WTC11 (cell line): ENCODE measurements at regions not wholly inside any gene's neighbourhood (a gene's known extent, or its start where the extent isn't known, plus 50 kb on each side); places are given as distances from the start of the nearest gene placed in this dataset.

ENCODE experiments used
- CREB1 ChIP-seq: sonication (generic); formaldehyde crosslinking; IDR thresholded peaks from 2 replicates; pipeline ENCODE4 v1.8.0; 2023; ENCODE audit warnings: mild to moderate bottlenecking, missing genetic modification reagents
- GRHL2 ChIP-seq: fragments of 250-450 bp; sonication (Bioruptor Pico); IDR thresholded peaks from 2 replicates; pipeline ENCODE4 v1.8.0; 2022; ENCODE audit warnings: mild to moderate bottlenecking, moderate library complexity; ENCODE audit not compliant: insufficient replicate concordance, severe bottlenecking
- NR3C1 ChIP-seq: sonication (generic); formaldehyde crosslinking; conservative IDR thresholded peaks from 2 replicates; pipeline ENCODE4 v1.8.1; 2023; ENCODE audit warnings: low read depth, mild to moderate bottlenecking, missing genetic modification reagents
- SOX15 ChIP-seq: fragments of 250-450 bp; sonication (Bioruptor Pico); IDR thresholded peaks from 2 replicates; pipeline ENCODE4 v1.9.0; 2021; ENCODE audit warnings: mild to moderate bottlenecking
- TCF7 ChIP-seq: sonication (generic); formaldehyde crosslinking; IDR thresholded peaks from 2 replicates; pipeline ENCODE4 v1.8.0; 2022; ENCODE audit warnings: mild to moderate bottlenecking, low read depth, missing genetic modification reagents, moderate library complexity
- ZNF138 ChIP-seq: sonication (generic); formaldehyde crosslinking; conservative IDR thresholded peaks from 2 replicates; pipeline ENCODE4 v1.8.1; 2022; ENCODE audit warnings: mild to moderate bottlenecking, moderate library complexity, missing genetic modification reagents
- TF ChIP-seq, protein P1 (sequence below): fragments of 200-600 bp; IDR thresholded peaks from 2 replicates; pipeline ENCODE4 v1.8.0; 2022; ENCODE audit warnings: antibody characterized with exemption
- TF ChIP-seq, protein P2 (sequence below): sonication (generic); formaldehyde crosslinking; conservative IDR thresholded peaks from 2 replicates; pipeline ENCODE4 v1.8.1; 2022; ENCODE audit warnings: mild to moderate bottlenecking, missing genetic modification reagents
- TF ChIP-seq, protein P3 (sequence below): fragments of 250-450 bp; sonication (Bioruptor Pico); IDR thresholded peaks from 2 replicates; pipeline ENCODE4 v1.9.0; 2021; ENCODE audit warnings: mild to moderate bottlenecking, borderline replicate concordance
- TF ChIP-seq, protein P4 (sequence below): sonication (generic); formaldehyde crosslinking; IDR thresholded peaks from 2 replicates; pipeline ENCODE4 v1.8.0; 2022; ENCODE audit warnings: mild to moderate bottlenecking, missing genetic modification reagents
- TF ChIP-seq, protein P5 (sequence below): sonication (generic); formaldehyde crosslinking; IDR thresholded peaks from 2 replicates; pipeline ENCODE4 v1.8.1; 2022; ENCODE audit warnings: low read depth, missing genetic modification reagents, borderline replicate concordance
- TF ChIP-seq, protein P6 (sequence below): sonication (generic); formaldehyde crosslinking; IDR thresholded peaks from 2 replicates; pipeline ENCODE4 v1.8.1; 2022; ENCODE audit warnings: mild to moderate bottlenecking, moderate library complexity, missing genetic modification reagents
- TF ChIP-seq, protein P7 (sequence below): fragments of 250-450 bp; sonication (Bioruptor Pico); IDR thresholded peaks from 2 replicates; pipeline ENCODE4 v1.9.0; 2021; ENCODE audit warnings: mild to moderate bottlenecking

DNA sequence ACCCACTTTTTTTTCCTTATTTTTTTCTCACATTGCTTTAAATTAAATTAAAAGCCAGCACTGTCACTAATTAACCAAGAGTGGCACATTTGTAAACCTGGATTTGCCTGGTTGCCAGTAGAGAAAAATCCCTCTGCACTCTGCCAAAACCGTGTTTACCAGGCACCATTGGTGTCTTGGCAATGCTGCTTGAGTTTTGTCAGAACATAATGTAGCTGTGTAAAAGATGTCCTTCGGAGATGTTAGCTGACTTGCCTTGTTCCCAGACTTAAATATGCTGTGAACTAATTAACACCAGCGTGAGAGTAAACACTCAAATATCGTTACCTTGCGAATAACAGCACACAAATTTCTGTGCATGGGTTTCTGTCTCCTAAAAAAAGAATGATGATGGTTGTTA is 694.9 kb upstream of the ID4 start:
- TF ChIP-seq, protein P1, sequence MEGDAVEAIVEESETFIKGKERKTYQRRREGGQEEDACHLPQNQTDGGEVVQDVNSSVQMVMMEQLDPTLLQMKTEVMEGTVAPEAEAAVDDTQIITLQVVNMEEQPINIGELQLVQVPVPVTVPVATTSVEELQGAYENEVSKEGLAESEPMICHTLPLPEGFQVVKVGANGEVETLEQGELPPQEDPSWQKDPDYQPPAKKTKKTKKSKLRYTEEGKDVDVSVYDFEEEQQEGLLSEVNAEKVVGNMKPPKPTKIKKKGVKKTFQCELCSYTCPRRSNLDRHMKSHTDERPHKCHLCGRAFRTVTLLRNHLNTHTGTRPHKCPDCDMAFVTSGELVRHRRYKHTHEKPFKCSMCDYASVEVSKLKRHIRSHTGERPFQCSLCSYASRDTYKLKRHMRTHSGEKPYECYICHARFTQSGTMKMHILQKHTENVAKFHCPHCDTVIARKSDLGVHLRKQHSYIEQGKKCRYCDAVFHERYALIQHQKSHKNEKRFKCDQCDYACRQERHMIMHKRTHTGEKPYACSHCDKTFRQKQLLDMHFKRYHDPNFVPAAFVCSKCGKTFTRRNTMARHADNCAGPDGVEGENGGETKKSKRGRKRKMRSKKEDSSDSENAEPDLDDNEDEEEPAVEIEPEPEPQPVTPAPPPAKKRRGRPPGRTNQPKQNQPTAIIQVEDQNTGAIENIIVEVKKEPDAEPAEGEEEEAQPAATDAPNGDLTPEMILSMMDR = no peak
- TF ChIP-seq, protein P2, sequence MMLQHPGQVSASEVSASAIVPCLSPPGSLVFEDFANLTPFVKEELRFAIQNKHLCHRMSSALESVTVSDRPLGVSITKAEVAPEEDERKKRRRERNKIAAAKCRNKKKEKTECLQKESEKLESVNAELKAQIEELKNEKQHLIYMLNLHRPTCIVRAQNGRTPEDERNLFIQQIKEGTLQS (CRISPR knock-in tag) = no peak
- TF ChIP-seq, protein P3, sequence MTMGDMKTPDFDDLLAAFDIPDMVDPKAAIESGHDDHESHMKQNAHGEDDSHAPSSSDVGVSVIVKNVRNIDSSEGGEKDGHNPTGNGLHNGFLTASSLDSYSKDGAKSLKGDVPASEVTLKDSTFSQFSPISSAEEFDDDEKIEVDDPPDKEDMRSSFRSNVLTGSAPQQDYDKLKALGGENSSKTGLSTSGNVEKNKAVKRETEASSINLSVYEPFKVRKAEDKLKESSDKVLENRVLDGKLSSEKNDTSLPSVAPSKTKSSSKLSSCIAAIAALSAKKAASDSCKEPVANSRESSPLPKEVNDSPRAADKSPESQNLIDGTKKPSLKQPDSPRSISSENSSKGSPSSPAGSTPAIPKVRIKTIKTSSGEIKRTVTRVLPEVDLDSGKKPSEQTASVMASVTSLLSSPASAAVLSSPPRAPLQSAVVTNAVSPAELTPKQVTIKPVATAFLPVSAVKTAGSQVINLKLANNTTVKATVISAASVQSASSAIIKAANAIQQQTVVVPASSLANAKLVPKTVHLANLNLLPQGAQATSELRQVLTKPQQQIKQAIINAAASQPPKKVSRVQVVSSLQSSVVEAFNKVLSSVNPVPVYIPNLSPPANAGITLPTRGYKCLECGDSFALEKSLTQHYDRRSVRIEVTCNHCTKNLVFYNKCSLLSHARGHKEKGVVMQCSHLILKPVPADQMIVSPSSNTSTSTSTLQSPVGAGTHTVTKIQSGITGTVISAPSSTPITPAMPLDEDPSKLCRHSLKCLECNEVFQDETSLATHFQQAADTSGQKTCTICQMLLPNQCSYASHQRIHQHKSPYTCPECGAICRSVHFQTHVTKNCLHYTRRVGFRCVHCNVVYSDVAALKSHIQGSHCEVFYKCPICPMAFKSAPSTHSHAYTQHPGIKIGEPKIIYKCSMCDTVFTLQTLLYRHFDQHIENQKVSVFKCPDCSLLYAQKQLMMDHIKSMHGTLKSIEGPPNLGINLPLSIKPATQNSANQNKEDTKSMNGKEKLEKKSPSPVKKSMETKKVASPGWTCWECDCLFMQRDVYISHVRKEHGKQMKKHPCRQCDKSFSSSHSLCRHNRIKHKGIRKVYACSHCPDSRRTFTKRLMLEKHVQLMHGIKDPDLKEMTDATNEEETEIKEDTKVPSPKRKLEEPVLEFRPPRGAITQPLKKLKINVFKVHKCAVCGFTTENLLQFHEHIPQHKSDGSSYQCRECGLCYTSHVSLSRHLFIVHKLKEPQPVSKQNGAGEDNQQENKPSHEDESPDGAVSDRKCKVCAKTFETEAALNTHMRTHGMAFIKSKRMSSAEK (CRISPR knock-in tag) = no peak
- TF ChIP-seq ZNF138 (CRISPR knock-in tag) (no peak), GRHL2 (CRISPR knock-in tag) (no peak), TCF7 (CRISPR knock-in tag) (no peak), NR3C1 (CRISPR knock-in tag) (no peak), CREB1 (CRISPR knock-in tag) (no peak), SOX15 (CRISPR knock-in tag) (no peak)
- TF ChIP-seq, protein P4, sequence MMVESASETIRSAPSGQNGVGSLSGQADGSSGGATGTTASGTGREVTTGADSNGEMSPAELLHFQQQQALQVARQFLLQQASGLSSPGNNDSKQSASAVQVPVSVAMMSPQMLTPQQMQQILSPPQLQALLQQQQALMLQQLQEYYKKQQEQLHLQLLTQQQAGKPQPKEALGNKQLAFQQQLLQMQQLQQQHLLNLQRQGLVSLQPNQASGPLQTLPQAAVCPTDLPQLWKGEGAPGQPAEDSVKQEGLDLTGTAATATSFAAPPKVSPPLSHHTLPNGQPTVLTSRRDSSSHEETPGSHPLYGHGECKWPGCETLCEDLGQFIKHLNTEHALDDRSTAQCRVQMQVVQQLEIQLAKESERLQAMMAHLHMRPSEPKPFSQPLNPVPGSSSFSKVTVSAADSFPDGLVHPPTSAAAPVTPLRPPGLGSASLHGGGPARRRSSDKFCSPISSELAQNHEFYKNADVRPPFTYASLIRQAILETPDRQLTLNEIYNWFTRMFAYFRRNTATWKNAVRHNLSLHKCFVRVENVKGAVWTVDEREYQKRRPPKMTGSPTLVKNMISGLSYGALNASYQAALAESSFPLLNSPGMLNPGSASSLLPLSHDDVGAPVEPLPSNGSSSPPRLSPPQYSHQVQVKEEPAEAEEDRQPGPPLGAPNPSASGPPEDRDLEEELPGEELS = no peak
- TF ChIP-seq, protein P5, sequence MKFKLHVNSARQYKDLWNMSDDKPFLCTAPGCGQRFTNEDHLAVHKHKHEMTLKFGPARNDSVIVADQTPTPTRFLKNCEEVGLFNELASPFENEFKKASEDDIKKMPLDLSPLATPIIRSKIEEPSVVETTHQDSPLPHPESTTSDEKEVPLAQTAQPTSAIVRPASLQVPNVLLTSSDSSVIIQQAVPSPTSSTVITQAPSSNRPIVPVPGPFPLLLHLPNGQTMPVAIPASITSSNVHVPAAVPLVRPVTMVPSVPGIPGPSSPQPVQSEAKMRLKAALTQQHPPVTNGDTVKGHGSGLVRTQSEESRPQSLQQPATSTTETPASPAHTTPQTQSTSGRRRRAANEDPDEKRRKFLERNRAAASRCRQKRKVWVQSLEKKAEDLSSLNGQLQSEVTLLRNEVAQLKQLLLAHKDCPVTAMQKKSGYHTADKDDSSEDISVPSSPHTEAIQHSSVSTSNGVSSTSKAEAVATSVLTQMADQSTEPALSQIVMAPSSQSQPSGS = no peak
- TF ChIP-seq, protein P6, sequence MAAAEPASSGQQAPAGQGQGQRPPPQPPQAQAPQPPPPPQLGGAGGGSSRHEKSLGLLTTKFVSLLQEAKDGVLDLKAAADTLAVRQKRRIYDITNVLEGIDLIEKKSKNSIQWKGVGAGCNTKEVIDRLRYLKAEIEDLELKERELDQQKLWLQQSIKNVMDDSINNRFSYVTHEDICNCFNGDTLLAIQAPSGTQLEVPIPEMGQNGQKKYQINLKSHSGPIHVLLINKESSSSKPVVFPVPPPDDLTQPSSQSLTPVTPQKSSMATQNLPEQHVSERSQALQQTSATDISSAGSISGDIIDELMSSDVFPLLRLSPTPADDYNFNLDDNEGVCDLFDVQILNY (CRISPR knock-in tag) = no peak
- TF ChIP-seq, protein P7, sequence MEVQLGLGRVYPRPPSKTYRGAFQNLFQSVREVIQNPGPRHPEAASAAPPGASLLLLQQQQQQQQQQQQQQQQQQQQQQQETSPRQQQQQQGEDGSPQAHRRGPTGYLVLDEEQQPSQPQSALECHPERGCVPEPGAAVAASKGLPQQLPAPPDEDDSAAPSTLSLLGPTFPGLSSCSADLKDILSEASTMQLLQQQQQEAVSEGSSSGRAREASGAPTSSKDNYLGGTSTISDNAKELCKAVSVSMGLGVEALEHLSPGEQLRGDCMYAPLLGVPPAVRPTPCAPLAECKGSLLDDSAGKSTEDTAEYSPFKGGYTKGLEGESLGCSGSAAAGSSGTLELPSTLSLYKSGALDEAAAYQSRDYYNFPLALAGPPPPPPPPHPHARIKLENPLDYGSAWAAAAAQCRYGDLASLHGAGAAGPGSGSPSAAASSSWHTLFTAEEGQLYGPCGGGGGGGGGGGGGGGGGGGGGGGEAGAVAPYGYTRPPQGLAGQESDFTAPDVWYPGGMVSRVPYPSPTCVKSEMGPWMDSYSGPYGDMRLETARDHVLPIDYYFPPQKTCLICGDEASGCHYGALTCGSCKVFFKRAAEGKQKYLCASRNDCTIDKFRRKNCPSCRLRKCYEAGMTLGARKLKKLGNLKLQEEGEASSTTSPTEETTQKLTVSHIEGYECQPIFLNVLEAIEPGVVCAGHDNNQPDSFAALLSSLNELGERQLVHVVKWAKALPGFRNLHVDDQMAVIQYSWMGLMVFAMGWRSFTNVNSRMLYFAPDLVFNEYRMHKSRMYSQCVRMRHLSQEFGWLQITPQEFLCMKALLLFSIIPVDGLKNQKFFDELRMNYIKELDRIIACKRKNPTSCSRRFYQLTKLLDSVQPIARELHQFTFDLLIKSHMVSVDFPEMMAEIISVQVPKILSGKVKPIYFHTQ (CRISPR knock-in tag) = no peak
